ENCODE measurements at regions not wholly inside any gene's neighbourhood (a gene's known extent, or its start where the extent isn't known, plus 50 kb on each side); places are given as distances from the start of the nearest gene placed in this dataset.
"Not testable (repeated sequence)": the region's sequence is repeated elsewhere in the genome, so short reads cannot be mapped to it uniquely, and the experiment has no call there.

- H3K27ac ChIP-seq; H3K36me3 ChIP-seq; H3K4me3 ChIP-seq; intact Hi-C loops (cut with DNase I); H3K9me3 ChIP-seq; DNase-seq; H3K27me3 ChIP-seq; H3K4me1 ChIP-seq: not testable (repeated sequence)
- WGBS, 2 donors: 45 to 74% methylated on average over 3 of the region's 3 CpGs
These were observed 799.9 kb downstream of the NAP1L3 start for GRCh38 chrX:92873359-92874055.

GRCh38 chrX:92849998-92850397, 823.4 kb downstream of the NAP1L3 start:
- H3K27ac ChIP-seq; H3K4me1 ChIP-seq; H3K36me3 ChIP-seq; DNase-seq; H3K27me3 ChIP-seq; intact Hi-C loops (cut with DNase I); H3K9me3 ChIP-seq; H3K4me3 ChIP-seq: not testable (repeated sequence)
- WGBS, 2 donors: 69 to 77% methylated on average over 3 of the region's 3 CpGs

GRCh38 chrX:92843920-92844319, 829.5 kb downstream of the NAP1L3 start:
- WGBS, 2 donors: 68 to 93% methylated on average over 1 of the region's 2 CpGs
- H3K36me3 ChIP-seq; H3K9me3 ChIP-seq; DNase-seq; H3K27ac ChIP-seq; H3K4me1 ChIP-seq; H3K27me3 ChIP-seq; H3K4me3 ChIP-seq; intact Hi-C loops (cut with DNase I): not testable (repeated sequence)

GRCh38 chrX:92832750-92833149, 840.6 kb downstream of the NAP1L3 start:
- DNase-seq; H3K4me1 ChIP-seq; H3K4me3 ChIP-seq; H3K27me3 ChIP-seq; intact Hi-C loops (cut with DNase I); H3K36me3 ChIP-seq; H3K27ac ChIP-seq; H3K9me3 ChIP-seq: not testable (repeated sequence)
- 39 to 70% methylated on average over 2 of the region's 2 CpGs for WGBS, 2 donors

GRCh38 chrX:92830083-92830482, 843.3 kb downstream of the NAP1L3 start:
- WGBS, 2 donors: 92 to 93% methylated on average over 6 of the region's 6 CpGs
- not testable (repeated sequence) for H3K4me3 ChIP-seq

GRCh38 chrX:92821580-92822152, 851.7 kb downstream of the NAP1L3 start:
- H3K4me1 ChIP-seq; H3K27ac ChIP-seq; H3K4me3 ChIP-seq; intact Hi-C loops (cut with DNase I); H3K27me3 ChIP-seq; H3K9me3 ChIP-seq; H3K36me3 ChIP-seq: not testable (repeated sequence)
- DNase-seq: peak; percentile 57
- WGBS, 2 donors: 92 to 94% methylated on average over 25 to 27 of the region's 30 CpGs

More at GRCh38 chrX:92830083-92830482, 843.3 kb downstream of the NAP1L3 start:
- H3K27ac ChIP-seq; H3K36me3 ChIP-seq; H3K9me3 ChIP-seq; DNase-seq; H3K27me3 ChIP-seq; H3K4me1 ChIP-seq; intact Hi-C loops (cut with DNase I): not testable (repeated sequence)

- H3K4me1 ChIP-seq; H3K9me3 ChIP-seq; DNase-seq; H3K27me3 ChIP-seq; intact Hi-C loops (cut with DNase I); H3K36me3 ChIP-seq; H3K4me3 ChIP-seq; H3K27ac ChIP-seq: not testable (repeated sequence)
- 38 to 70% methylated on average over 1 of the region's 1 CpG for WGBS, 2 donors
These were observed 881.3 kb downstream of the NAP1L3 start for GRCh38 chrX:92792080-92792479.

GRCh38 chrX:92780075-92780474, 893.3 kb downstream of the NAP1L3 start:
- H3K4me1 ChIP-seq; DNase-seq; H3K27ac ChIP-seq; intact Hi-C loops (cut with DNase I); H3K9me3 ChIP-seq; H3K4me3 ChIP-seq; H3K27me3 ChIP-seq; H3K36me3 ChIP-seq: not testable (repeated sequence)

GRCh38 chrX:92774016-92774415, 899.4 kb downstream of the NAP1L3 start:
- not testable (repeated sequence) for H3K9me3 ChIP-seq
- 41 to 71% methylated on average over 2 of the region's 2 CpGs for WGBS, 2 donors

GRCh38 chrX:92760963-92761362, 912.4 kb downstream of the NAP1L3 start:
- H3K9me3 ChIP-seq; H3K36me3 ChIP-seq; H3K27ac ChIP-seq; H3K4me3 ChIP-seq; H3K27me3 ChIP-seq; DNase-seq; H3K4me1 ChIP-seq; intact Hi-C loops (cut with DNase I): not testable (repeated sequence)
- WGBS, 2 donors: 65 to 78% methylated on average over 1 to 2 of the region's 2 CpGs

More at GRCh38 chrX:92774016-92774415, 899.4 kb downstream of the NAP1L3 start:
- H3K36me3 ChIP-seq; DNase-seq; H3K27ac ChIP-seq; H3K4me1 ChIP-seq; intact Hi-C loops (cut with DNase I); H3K27me3 ChIP-seq; H3K4me3 ChIP-seq: not testable (repeated sequence)

All from sigmoid colon (tissue), 6 donors.